Thyroid gland (tissue), 4 donors: ENCODE measurements at regions not wholly inside any gene's neighbourhood (a gene's known extent, or its start where the extent isn't known, plus 50 kb on each side); places are given as distances from the start of the nearest gene placed in this dataset.

Experiments used
- POLR2A ChIP-seq, 2 donors: fragments of 450-650 bp; IDR thresholded peaks; one replicate each; pipeline ENCODE4 v1.6.1; 2017; ENCODE audit warnings: antibody characterized with exemption in 2 of 2, mild to moderate bottlenecking in 2 of 2, moderate library complexity in 1 of 2
- TF ChIP-seq, protein P1 (sequence below), 6 experiments: fragments of 200-600 bp in 3 of 6; fragments of 450-650 bp in 3 of 6; sonication (generic) in 3 of 6; IDR thresholded peaks; one replicate each; pipeline ENCODE4 v1.5.1; 2016 to 2019; ENCODE audit warnings: antibody characterized with exemption in 6 of 6, mild to moderate bottlenecking in 2 of 6, inconsistent platforms in 1 of 6, moderate library complexity in 1 of 6

DNA sequence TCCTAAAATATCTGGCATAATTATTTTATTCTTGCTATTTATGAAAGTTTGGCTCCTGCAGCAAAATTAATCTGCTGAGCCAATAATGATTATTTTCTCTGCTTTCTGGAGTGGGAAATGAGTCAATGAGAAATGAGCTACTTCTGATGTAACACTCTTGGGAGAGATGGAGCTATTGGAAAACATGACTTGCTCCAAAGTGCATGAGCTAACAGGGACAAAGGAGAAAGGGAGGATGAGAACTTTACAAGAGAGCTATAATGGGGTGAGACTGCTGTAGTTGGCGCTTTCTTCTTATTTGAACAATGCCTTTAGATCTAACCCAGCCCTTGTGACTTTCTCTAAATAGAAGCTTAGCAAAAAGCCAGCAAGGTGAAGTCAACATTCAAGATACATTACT lies 615.1 kb downstream of the ANKRD50 start:
- TF ChIP-seq, protein P1, sequence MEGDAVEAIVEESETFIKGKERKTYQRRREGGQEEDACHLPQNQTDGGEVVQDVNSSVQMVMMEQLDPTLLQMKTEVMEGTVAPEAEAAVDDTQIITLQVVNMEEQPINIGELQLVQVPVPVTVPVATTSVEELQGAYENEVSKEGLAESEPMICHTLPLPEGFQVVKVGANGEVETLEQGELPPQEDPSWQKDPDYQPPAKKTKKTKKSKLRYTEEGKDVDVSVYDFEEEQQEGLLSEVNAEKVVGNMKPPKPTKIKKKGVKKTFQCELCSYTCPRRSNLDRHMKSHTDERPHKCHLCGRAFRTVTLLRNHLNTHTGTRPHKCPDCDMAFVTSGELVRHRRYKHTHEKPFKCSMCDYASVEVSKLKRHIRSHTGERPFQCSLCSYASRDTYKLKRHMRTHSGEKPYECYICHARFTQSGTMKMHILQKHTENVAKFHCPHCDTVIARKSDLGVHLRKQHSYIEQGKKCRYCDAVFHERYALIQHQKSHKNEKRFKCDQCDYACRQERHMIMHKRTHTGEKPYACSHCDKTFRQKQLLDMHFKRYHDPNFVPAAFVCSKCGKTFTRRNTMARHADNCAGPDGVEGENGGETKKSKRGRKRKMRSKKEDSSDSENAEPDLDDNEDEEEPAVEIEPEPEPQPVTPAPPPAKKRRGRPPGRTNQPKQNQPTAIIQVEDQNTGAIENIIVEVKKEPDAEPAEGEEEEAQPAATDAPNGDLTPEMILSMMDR (IDR thresholded peaks at IDR 0.05), result no peak
- TF ChIP-seq POLR2A (IDR thresholded peaks at IDR 0.05), result no peak
